A673 (cell line): ENCODE measurements at regions not wholly inside any gene's neighbourhood (a gene's known extent, or its start where the extent isn't known, plus 50 kb on each side); places are given as distances from the start of the nearest gene placed in this dataset.

ENCODE experiments used
- BruUV-seq: library from RNA; stranded (reverse); fragments of 400-500 nt; replicated peaks from 2 replicates; lab custom pipeline; 2021; lab: Mats Ljungman, UMichigan
- CTCF ChIA-PET: fragments of 300-600 bp; sonication (Branson Sonifier 250); formaldehyde crosslinking; loops from one replicate; lab custom pipeline; 2022; ENCODE audit warnings: antibody characterized with exemption; lab: Charles Lee
- POLR2A ChIA-PET: fragments of 300-600 bp; sonication (Branson Sonifier 250); formaldehyde crosslinking; loops from one replicate; lab custom pipeline; 2022; ENCODE audit warnings: antibody characterized with exemption; ENCODE audit not compliant: low non-redundant PET; lab: Charles Lee
- DNase-seq: peaks from one replicate; pipeline ENCODE4 v3.0.0-alpha.2; 2015; ENCODE audit warnings: low spot score
- H3K27ac ChIP-seq: fragments of 200-600 bp; sonication (generic); 2 replicates; pipeline ENCODE4 v1.5.1; 2016; ENCODE audit warnings: mixed run types, low read depth, mild to moderate bottlenecking, mixed read lengths, antibody characterized with exemption, low read length; ENCODE audit not compliant: poor library complexity, severe bottlenecking
- H3K27me3 ChIP-seq: fragments of 200-600 bp; sonication (generic); replicated peaks from 2 replicates; pipeline ENCODE4 v1.6.1; 2017; ENCODE audit warnings: mixed run types, low read depth, mild to moderate bottlenecking, mixed read lengths, antibody characterized with exemption, low read length; ENCODE audit not compliant: insufficient read depth, poor library complexity
- H3K36me3 ChIP-seq: fragments of 200-600 bp; sonication (generic); 2 replicates; pipeline ENCODE4 v1.6.1; 2016; ENCODE audit warnings: mixed run types, mild to moderate bottlenecking, mixed read lengths, antibody characterized with exemption, low read length; ENCODE audit not compliant: insufficient read depth, poor library complexity, severe bottlenecking
- H3K4me1 ChIP-seq: fragments of 200-600 bp; sonication (generic); 2 replicates; pipeline ENCODE4 v1.6.1; 2017; ENCODE audit warnings: mixed run types, mild to moderate bottlenecking, mixed read lengths, antibody characterized with exemption, low read length; ENCODE audit not compliant: insufficient read depth, poor library complexity, severe bottlenecking
- H3K4me3 ChIP-seq: fragments of 200-600 bp; sonication (generic); 2 replicates; pipeline ENCODE4 v1.5.1; 2016; ENCODE audit warnings: low read depth, mixed run types, mild to moderate bottlenecking, mixed read lengths, low read length; ENCODE audit not compliant: poor library complexity, severe bottlenecking
- H3K9me3 ChIP-seq: fragments of 200-600 bp; sonication (generic); 2 replicates; pipeline ENCODE4 v1.6.1; 2016; ENCODE audit warnings: mixed run types, low read depth, mild to moderate bottlenecking, mixed read lengths, antibody characterized with exemption, low read length; ENCODE audit not compliant: poor library complexity, severe bottlenecking
- CTCF ChIP-seq: fragments of 300-800, 200-600 bp; sonication (generic); conservative IDR thresholded peaks from 2 replicates; pipeline ENCODE4 v1.5.1; 2017; ENCODE audit warnings: low read depth, mild to moderate bottlenecking, antibody characterized with exemption, low read length, moderate library complexity, mixed read lengths
- EZH2 ChIP-seq: fragments of 200-600 bp; sonication (generic); IDR thresholded peaks from 2 replicates; pipeline ENCODE4 v1.6.1; 2017; ENCODE audit warnings: borderline replicate concordance, low read depth, mild to moderate bottlenecking, mixed read lengths, antibody characterized with exemption, low read length; ENCODE audit not compliant: poor library complexity, severe bottlenecking
- intact Hi-C: fragments of 100-400 bp; cut with micrococcal nuclease; formaldehyde crosslinking; loops from one replicate; pipeline ENCODE4 v1.10.0; 2022; ENCODE audit not compliant: unreplicated experiment

GRCh38 chr10:32146166-32146565 lies 89.9 kb upstream of the KIF5B start:
- no peaks in the 10 kb centered on the region for H3K27me3 ChIP-seq
- TF ChIP-seq CTCF (no peak), EZH2 (no peak)
- intact Hi-C loops = no loop called here
- H3K27ac ChIP-seq = no peak overlapping the region
- no TSS peak for BruUV-seq
- DNase-seq = no peak
- ChIA-PET POLR2A (no interaction called here), CTCF (no interaction called here)
- H3K36me3 ChIP-seq = no peaks in the 10 kb centered on the region
- H3K4me1 ChIP-seq = no peaks in the 10 kb centered on the region
- no peaks in the 10 kb centered on the region for H3K9me3 ChIP-seq
- H3K4me3 ChIP-seq = no peak overlapping the region

GRCh38 chr10:32144817-32145688 lies 88.8 kb upstream of the KIF5B start:
- BruUV-seq = no TSS peak
- CTCF ChIA-PET = no interaction called here

DNA sequence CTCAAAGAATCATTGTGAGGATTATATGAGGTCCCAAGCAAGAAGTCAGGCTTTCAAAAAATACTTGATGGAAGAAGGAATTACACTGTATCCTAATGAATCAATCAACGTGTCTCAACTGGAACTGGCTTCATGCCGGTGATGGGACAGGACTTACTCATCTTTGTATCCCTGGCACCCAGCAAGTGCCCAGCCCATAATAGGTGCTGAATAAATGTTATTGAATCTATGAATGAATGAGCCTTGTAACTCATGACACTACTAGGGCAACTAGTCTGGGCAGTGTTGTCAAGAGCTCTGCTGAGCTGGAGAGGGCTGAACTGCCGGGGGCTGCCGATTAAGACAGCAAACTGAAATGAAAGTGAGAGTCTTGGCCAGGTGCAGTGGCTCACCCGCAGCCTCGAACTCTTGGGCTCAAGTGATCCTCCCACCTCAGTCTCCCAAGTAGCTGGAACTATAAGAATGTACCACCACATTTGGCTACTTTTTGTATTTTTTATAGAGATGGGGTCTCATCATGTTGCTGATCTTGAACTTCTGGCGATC lies 87.2 kb upstream of the KIF5B start:
- Histone ChIP-seq H3K27me3 (no peaks in the 10 kb centered on the region), H3K27ac (no peak overlapping the region), H3K4me1 (peaks cover 16% of the 10 kb centered on the region), H3K4me3 (no peak overlapping the region), H3K9me3 (no peaks in the 10 kb centered on the region), H3K36me3 (no peaks in the 10 kb centered on the region)
- TF ChIP-seq CTCF (no peak), EZH2 (no peak)
- DNase-seq = no peak
- no TSS peak for BruUV-seq
- ChIA-PET POLR2A (no interaction called here), CTCF (no interaction called here)
- intact Hi-C loops = no loop called here

More at GRCh38 chr10:32144817-32145688, 88.8 kb upstream of the KIF5B start:
- Histone ChIP-seq H3K4me3 (no peak overlapping the region), H3K9me3 (no peaks in the 10 kb centered on the region), H3K4me1 (no peaks in the 10 kb centered on the region), H3K36me3 (no peaks in the 10 kb centered on the region), H3K27me3 (no peaks in the 10 kb centered on the region), H3K27ac (no peak overlapping the region)
- intact Hi-C loops = no loop called here
- no peak for DNase-seq
- POLR2A ChIA-PET = no interaction called here
- TF ChIP-seq CTCF (no peak), EZH2 (no peak)
